PC-9 (cell line): ENCODE measurements at regions not wholly inside any gene's neighbourhood (a gene's known extent, or its start where the extent isn't known, plus 50 kb on each side); places are given as distances from the start of the nearest gene placed in this dataset.

Experiments used
- BruUV-seq: library from RNA; stranded (reverse); fragments of 400-500 nt; replicated peaks from 2 replicates; lab custom pipeline; 2021; lab: Mats Ljungman, UMichigan
- CTCF ChIA-PET: fragments of 300-600 bp; sonication (Branson Sonifier 250); formaldehyde crosslinking; loops from one replicate; lab custom pipeline; 2022; ENCODE audit warnings: antibody characterized with exemption; lab: Charles Lee
- POLR2A ChIA-PET: fragments of 300-600 bp; sonication (Branson Sonifier 250); formaldehyde crosslinking; loops from one replicate; lab custom pipeline; 2022; ENCODE audit warnings: antibody characterized with exemption; ENCODE audit not compliant: unreplicated experiment; lab: Charles Lee
- DNase-seq, 2 experiments: peaks; one replicate each; pipeline versions ENCODE4 v3.0.0 to v3.0.0-alpha.2; 2015 to 2022; ENCODE audit warnings: mixed read lengths in 1 of 2
- H2AFZ ChIP-seq: fragments of 200-600 bp; sonication (generic); 2 replicates; pipeline ENCODE4 v1.8.1; 2017; ENCODE audit warnings: antibody characterized with exemption
- H3F3A ChIP-seq: fragments of 200-600 bp; sonication (generic); 2 replicates; pipeline ENCODE4 v1.8.1; 2017; ENCODE audit warnings: antibody characterized with exemption, mild to moderate bottlenecking, low read depth; ENCODE audit not compliant: insufficient read depth
- H3K27ac ChIP-seq: fragments of 200-600 bp; sonication (generic); 2 replicates; pipeline ENCODE4 v1.6.1; 2016; ENCODE audit warnings: mixed run types
- H3K27me3 ChIP-seq: fragments of 200-600 bp; sonication (generic); 2 replicates; pipeline ENCODE4 v1.6.1; 2016; ENCODE audit warnings: low read depth, mixed run types; ENCODE audit not compliant: insufficient read depth
- H3K36me3 ChIP-seq: fragments of 200-600 bp; sonication (generic); 2 replicates; pipeline ENCODE4 v1.6.1; 2016; ENCODE audit warnings: low read depth, mixed run types
- H3K4me1 ChIP-seq: fragments of 200-600 bp; sonication (generic); replicated peaks from 2 replicates; pipeline ENCODE4 v1.6.1; 2016; ENCODE audit warnings: mixed run types; ENCODE audit not compliant: insufficient read depth
- H3K4me2 ChIP-seq: fragments of 200-600 bp; sonication (generic); 2 replicates; pipeline ENCODE4 v1.6.1; 2017; ENCODE audit warnings: mixed run types
- H3K4me3 ChIP-seq: fragments of 200-600 bp; sonication (generic); 2 replicates; pipeline ENCODE4 v1.6.1; 2016; ENCODE audit warnings: mixed run types
- H3K79me2 ChIP-seq: fragments of 200-600 bp; sonication (generic); 2 replicates; pipeline ENCODE4 v1.6.1; 2017; ENCODE audit warnings: low read depth, mixed run types
- H3K9me2 ChIP-seq: fragments of 200-600 bp; sonication (generic); 2 replicates; pipeline ENCODE4 v1.8.1; 2017; ENCODE audit warnings: mild to moderate bottlenecking; ENCODE audit not compliant: insufficient read depth
- H3K9me3 ChIP-seq: fragments of 200-600 bp; sonication (generic); 2 replicates; pipeline ENCODE4 v1.8.1; 2016; ENCODE audit warnings: low read depth; ENCODE audit not compliant: insufficient read depth
- H4K20me1 ChIP-seq: fragments of 200-600 bp; sonication (generic); 2 replicates; pipeline ENCODE4 v1.8.1; 2017; ENCODE audit not compliant: insufficient read depth
- CTCF ChIP-seq: fragments of 200-600 bp; sonication (generic); conservative IDR thresholded peaks from 2 replicates; pipeline ENCODE4 v1.6.1; 2017; ENCODE audit warnings: mixed run types, antibody characterized with exemption, mild to moderate bottlenecking, moderate library complexity
- EZH2 ChIP-seq: fragments of 200-600 bp; sonication (generic); IDR thresholded peaks from 2 replicates; pipeline ENCODE4 v1.8.0; 2017; ENCODE audit warnings: antibody characterized with exemption, low read depth
- intact Hi-C: fragments of 100-400 bp; cut with micrococcal nuclease; formaldehyde crosslinking; loops from one replicate; pipeline ENCODE4 v1.10.0; 2022; ENCODE audit not compliant: unreplicated experiment

GRCh38 chr18:41004324-41004723 is 950.7 kb upstream of the PIK3C3 start:
- no peaks in the 10 kb centered on the region for H3K4me1 ChIP-seq
- intact Hi-C loops, result no loop called here
- H3K9me2 ChIP-seq, result no peaks in the 10 kb centered on the region
- no peak overlapping the region for H3K4me2 ChIP-seq
- no peaks in the 10 kb centered on the region for H3K79me2 ChIP-seq
- no peak overlapping the region for H3K27ac ChIP-seq
- H3K4me3 ChIP-seq, result no peak overlapping the region
- DNase-seq, result no peak
- H3F3A ChIP-seq, result no peaks in the 10 kb centered on the region
- CTCF ChIA-PET, result no interaction called here
- no peaks in the 10 kb centered on the region for H3K36me3 ChIP-seq
- H2AFZ ChIP-seq, result no peak overlapping the region
- H4K20me1 ChIP-seq, result no peaks in the 10 kb centered on the region
- POLR2A ChIA-PET, result no interaction called here
- BruUV-seq, result no TSS peak
- no peak for TF ChIP-seq EZH2
- TF ChIP-seq CTCF, result no peak
- H3K27me3 ChIP-seq, result no peaks in the 10 kb centered on the region
- no peaks in the 10 kb centered on the region for H3K9me3 ChIP-seq

- Histone ChIP-seq H2AFZ (no peak overlapping the region), H3K9me3 (no peaks in the 10 kb centered on the region), H3K4me2 (no peak overlapping the region), H3F3A (no peaks in the 10 kb centered on the region), H3K4me1 (no peaks in the 10 kb centered on the region), H3K4me3 (no peak overlapping the region), H3K79me2 (no peaks in the 10 kb centered on the region), H3K27ac (no peak overlapping the region), H3K36me3 (no peaks in the 10 kb centered on the region), H3K27me3 (no peaks in the 10 kb centered on the region), H3K9me2 (no peaks in the 10 kb centered on the region), H4K20me1 (no peaks in the 10 kb centered on the region)
- no peak for TF ChIP-seq EZH2
- TF ChIP-seq CTCF, result no peak
- no TSS peak for BruUV-seq
- DNase-seq, result no peak
- ChIA-PET POLR2A (no interaction called here), CTCF (no interaction called here)
- intact Hi-C loops, result no loop called here
Observed at GRCh38 chr18:40995529-40995928, 959.5 kb upstream of the PIK3C3 start.

GRCh38 chr18:40993363-40993762 is 961.7 kb upstream of the PIK3C3 start:
- Histone ChIP-seq H3K4me2 (no peak overlapping the region), H4K20me1 (no peaks in the 10 kb centered on the region), H2AFZ (no peak overlapping the region), H3K4me3 (no peak overlapping the region), H3K4me1 (no peaks in the 10 kb centered on the region), H3K9me3 (no peaks in the 10 kb centered on the region), H3K9me2 (no peaks in the 10 kb centered on the region), H3K36me3 (no peaks in the 10 kb centered on the region), H3F3A (no peaks in the 10 kb centered on the region), H3K27me3 (no peaks in the 10 kb centered on the region), H3K79me2 (no peaks in the 10 kb centered on the region), H3K27ac (no peak overlapping the region)
- POLR2A ChIA-PET, result no interaction called here
- no TSS peak for BruUV-seq
- intact Hi-C loops, result no loop called here
- DNase-seq, result no peak
- CTCF ChIA-PET, result no interaction called here
- TF ChIP-seq EZH2, result no peak
- TF ChIP-seq CTCF, result no peak
